Choroid plexus epithelial cell (primary cell): ENCODE measurements at regions not wholly inside any gene's neighbourhood (a gene's known extent, or its start where the extent isn't known, plus 50 kb on each side); places are given as distances from the start of the nearest gene placed in this dataset.

ENCODE experiments used
- DNase-seq: peaks from one replicate; pipeline ENCODE4 v3.0.0-alpha.2; 2010; ENCODE audit warnings: low read depth
- H3K4me3 ChIP-seq: 2 replicates; pipeline ENCODE4 v1.5.1; 2011; ENCODE audit warnings: low read depth, mild to moderate bottlenecking, control low read depth, low read length, moderate library complexity
- TF ChIP-seq, protein P1 (sequence below): conservative IDR thresholded peaks from 2 replicates; pipeline ENCODE4 v1.5.1; 2011; ENCODE audit warnings: low read depth, mild to moderate bottlenecking, control low read depth, inconsistent platforms, low read length, moderate library complexity

DNA sequence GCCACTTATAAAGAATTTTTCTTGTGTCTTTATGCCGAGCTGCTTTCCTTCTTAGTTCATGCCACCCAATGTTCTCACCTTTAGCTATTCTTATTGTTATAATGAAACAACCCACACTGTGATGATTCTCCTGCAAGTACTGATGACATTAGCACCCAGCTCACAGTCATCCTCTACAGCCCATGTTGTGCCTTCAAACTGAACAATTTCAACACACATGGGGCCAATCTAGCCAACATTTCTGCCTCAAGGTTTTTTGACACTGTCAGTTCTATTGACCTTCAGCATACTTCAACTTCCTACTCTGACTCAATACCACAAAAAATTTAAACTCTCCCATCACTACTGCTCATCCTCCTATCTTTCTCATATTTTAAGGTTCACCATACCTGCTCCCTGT is 752.4 kb downstream of the FGF9 start:
- no peak overlapping the region for H3K4me3 ChIP-seq
- TF ChIP-seq, protein P1, sequence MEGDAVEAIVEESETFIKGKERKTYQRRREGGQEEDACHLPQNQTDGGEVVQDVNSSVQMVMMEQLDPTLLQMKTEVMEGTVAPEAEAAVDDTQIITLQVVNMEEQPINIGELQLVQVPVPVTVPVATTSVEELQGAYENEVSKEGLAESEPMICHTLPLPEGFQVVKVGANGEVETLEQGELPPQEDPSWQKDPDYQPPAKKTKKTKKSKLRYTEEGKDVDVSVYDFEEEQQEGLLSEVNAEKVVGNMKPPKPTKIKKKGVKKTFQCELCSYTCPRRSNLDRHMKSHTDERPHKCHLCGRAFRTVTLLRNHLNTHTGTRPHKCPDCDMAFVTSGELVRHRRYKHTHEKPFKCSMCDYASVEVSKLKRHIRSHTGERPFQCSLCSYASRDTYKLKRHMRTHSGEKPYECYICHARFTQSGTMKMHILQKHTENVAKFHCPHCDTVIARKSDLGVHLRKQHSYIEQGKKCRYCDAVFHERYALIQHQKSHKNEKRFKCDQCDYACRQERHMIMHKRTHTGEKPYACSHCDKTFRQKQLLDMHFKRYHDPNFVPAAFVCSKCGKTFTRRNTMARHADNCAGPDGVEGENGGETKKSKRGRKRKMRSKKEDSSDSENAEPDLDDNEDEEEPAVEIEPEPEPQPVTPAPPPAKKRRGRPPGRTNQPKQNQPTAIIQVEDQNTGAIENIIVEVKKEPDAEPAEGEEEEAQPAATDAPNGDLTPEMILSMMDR: no peak
- DNase-seq: no peak

DNA sequence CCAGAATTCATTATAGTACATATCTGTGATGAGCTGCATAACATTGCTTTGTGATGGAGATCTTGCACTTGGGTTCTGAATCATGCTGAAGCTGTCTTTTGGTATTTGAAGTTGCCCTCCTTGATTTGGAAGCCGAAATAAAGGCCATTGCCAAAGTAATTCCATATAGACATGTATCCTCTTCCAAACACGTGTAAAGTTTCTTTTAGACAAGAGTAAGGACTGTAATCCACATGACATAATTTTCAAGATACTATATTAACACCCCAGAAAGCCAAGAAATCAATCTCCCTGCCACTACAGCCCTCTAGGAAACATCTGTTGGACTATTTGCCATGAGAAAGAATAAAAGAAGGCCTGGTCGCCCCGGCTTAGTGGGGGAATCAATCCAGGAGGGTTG is 754.2 kb downstream of the FGF9 start:
- TF ChIP-seq, protein P1: no peak
- DNase-seq: no peak
- no peak overlapping the region for H3K4me3 ChIP-seq

DNA sequence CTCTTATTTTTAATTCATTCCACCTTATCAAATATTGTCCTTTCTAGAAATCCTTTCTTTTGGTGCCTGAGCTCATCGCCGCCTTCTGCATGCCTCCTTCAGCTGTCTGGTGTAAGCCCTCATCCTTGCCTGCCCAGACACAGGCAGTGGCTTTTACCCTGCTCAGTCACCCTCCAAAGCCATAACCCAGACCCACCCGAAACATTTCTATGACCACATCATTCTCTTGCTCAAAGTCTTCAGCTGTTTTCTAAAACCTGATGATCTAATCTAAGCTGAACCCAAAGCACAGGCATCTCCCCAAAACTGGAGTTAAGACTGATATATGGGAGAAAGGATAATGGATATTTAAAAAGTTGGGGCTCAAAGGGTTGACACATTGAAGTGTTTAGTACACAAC is 753.7 kb upstream of the SGCG start:
- TF ChIP-seq, protein P1: no peak
- no peak overlapping the region for H3K4me3 ChIP-seq
- DNase-seq: no peak

DNA sequence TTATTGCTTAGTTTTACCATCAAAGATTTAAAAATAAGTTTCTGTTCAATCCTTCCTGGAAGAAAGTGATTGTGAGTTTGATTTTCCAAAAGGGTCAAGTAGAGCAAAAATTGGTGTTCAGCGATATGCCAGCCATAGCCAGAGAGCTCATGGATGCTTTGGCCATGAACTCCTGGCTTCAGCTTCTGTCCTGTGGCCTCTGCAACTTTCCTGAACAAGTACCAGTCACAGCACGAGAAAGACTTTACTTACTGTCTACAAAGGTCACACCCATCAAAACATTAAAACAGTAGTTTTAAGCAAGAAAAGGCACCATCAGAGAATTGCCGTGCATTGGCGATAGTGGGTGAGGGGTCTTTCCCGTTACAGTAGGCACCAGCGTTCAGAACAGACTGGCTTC is 753.0 kb upstream of the SGCG start:
- H3K4me3 ChIP-seq: no peak overlapping the region
- DNase-seq: no peak
- TF ChIP-seq, protein P1: no peak

DNA sequence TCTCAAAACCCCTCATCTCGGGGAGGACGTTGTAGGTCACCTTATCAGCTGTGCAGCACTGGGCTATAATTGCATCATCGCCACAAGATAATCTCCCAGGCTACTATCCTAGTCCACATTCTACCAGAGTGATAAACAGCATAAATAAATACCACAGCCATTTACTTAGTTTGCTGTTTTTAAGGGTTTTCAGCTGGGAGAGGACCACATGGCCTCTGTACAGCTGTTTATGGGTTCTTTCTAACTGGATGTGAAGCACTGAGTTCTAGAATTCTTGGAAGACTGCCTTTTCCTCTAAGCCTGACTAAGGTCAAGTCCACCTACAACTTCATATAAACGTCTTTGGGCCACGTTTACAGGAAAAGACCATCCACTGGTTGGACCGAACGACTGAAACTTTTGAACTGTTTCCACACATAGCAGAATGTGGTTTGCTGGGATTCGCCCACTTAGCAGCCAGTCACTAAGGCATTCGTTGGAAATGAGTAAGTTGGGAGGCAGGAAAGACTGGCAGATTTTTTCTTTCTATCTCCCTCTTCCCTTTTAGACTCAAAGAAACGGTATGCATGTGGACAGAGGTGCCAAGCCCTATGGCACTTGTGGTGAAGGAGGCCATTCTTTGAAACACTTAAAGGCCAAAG is 752.5 kb upstream of the SGCG start:
- no peak overlapping the region for H3K4me3 ChIP-seq
- TF ChIP-seq, protein P1: no peak
- DNase-seq: no peak

DNA sequence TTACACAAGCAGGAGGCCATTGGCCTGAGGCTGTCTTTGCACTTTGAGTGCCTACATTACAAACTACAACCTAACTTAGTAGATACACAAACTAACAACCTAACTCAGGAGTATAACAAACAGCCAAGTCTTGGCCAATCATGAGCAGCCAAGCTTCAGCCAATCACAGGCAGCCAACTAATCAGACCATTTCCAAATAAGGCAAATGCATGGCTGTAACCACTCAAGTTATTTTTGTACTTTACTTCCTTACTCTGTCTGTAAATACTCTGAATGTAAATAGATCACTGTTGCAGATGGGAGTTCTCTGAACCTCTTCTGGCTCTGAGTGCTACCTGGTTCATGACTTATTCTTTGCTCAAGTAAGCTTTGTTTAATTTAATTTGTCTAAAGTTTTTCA is 748.1 kb upstream of the SGCG start:
- DNase-seq: no peak
- TF ChIP-seq, protein P1: no peak
- H3K4me3 ChIP-seq: no peak overlapping the region

DNA sequence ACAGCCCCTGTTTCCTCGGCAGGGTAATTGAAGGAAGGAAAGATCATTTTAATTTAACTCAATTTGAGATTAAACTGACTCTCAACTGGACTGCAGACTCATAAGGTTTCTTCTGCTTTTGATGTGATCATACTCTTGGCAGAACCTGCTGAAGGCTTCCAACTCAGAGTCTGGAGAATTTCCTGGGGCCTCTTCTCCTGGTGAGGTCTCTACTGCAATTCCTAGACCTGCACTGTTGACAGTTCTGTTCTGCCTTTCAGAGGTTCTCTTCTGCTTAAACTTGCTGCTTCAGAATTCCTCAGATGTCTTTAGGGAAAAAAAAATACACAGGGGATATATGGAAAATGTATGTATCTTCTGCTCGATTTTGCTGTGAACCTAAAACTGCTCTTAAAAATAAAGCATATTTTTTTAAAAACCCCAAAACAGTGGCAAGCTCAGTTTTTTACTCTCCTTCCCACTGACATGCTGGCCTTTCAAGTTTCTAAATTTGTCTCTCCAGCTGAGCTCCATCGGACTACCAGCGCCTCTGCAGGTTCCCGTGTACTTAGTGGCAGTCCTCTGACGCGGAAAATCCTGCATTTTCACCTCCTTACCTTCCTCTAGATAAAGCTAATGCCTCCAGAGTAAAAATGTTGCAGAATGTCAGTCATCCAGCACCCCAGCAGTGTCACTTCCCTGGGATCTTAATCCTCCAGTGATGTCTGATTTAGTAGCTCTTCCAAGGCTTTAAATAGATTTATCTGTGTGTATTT is 733.5 kb upstream of the SGCG start:
- H3K4me3 ChIP-seq: no peak overlapping the region
- no peak for DNase-seq
- TF ChIP-seq, protein P1: no peak
